HFFc6 (cell line): ENCODE measurements at regions not wholly inside any gene's neighbourhood (a gene's known extent, or its start where the extent isn't known, plus 50 kb on each side); places are given as distances from the start of the nearest gene placed in this dataset.

Experiments
- DNase-seq: peaks from one replicate; pipeline ENCODE4 v3.0.0-alpha.2; 2018
- H3K27ac Mint-ChIP-seq: 2 replicates; pipeline ENCODE4 v1.8.0; 2020; ENCODE audit warnings: mild to moderate bottlenecking, mixed read lengths
- H3K27me3 Mint-ChIP-seq: 2 replicates; pipeline ENCODE4 v1.8.0; 2021; ENCODE audit warnings: mild to moderate bottlenecking, moderate library complexity, mixed read lengths; ENCODE audit not compliant: insufficient read depth
- H3K36me3 Mint-ChIP-seq: 2 replicates; pipeline ENCODE4 v1.8.0; 2021; ENCODE audit warnings: low read depth, mixed read lengths
- H3K4me1 Mint-ChIP-seq: 2 replicates; pipeline ENCODE4 v1.8.0; 2020; ENCODE audit warnings: low read depth, mixed read lengths
- H3K4me3 Mint-ChIP-seq: 2 replicates; pipeline ENCODE4 v1.8.0; 2020; ENCODE audit warnings: mild to moderate bottlenecking, moderate library complexity, mixed read lengths
- H3K9me3 Mint-ChIP-seq: 2 replicates; pipeline ENCODE4 v1.8.0; 2020; ENCODE audit warnings: mild to moderate bottlenecking, mixed read lengths
- TF ChIP-seq, protein P1 (sequence below): fragments of 200-600 bp; sonication (generic); IDR thresholded peaks from 2 replicates; pipeline ENCODE4 v1.5.0; 2021; ENCODE audit warnings: antibody characterized with exemption, mild to moderate bottlenecking

DNA sequence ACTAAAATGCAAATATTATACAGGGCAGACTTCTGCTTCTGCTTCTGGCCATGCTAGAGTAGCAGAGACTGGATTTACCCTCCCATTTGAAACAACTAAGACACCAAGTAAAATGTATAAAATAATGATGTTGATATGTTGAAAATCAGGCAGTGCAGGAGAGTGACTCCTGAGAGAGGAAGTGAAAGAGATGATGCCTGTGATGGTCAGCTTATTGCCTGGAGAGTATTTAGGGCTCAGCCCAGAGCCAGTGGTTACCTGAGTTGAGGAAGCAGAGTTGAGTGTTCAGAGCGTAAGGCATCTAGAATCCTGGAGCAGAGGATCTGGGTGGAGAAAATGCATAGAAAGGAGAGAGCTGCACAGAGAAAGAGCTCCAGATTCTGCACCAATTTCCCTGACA lies 131.8 kb upstream of the C14orf180 start:
- no peaks in the 10 kb centered on the region; the same call in 1 of the 2 replicates for H3K27me3 Mint-ChIP-seq

DNA sequence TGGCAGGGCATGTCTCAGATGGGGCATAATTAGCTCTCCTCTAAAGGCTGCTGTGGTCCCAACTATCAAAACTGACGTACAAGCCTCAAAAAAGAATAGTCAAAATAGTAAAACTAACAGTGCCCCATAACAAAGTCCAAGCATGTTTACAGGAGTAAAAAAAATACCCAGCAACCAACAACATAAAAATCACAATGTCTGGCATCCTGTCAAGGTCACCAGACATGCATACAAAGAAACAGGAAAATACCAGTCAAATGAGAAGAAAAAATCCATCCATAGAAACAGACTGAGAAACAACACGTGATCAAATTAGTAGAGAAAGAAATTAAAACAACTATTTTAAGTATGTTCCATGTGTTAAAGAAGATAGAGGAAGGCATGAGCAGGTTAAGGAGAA lies 131.2 kb upstream of the C14orf180 start:
- H3K4me1 Mint-ChIP-seq: no peaks in the 10 kb centered on the region
- peaks cover 82% of the 10 kb centered on the region for H3K9me3 Mint-ChIP-seq
- no peak overlapping the region for H3K27ac Mint-ChIP-seq
- H3K4me3 Mint-ChIP-seq: no peak overlapping the region
- peaks cover 11% of the 10 kb centered on the region; the same call in 1 of the 2 replicates for H3K36me3 Mint-ChIP-seq
- no peak for DNase-seq
- no peaks in the 10 kb centered on the region; the same call in 1 of the 2 replicates for H3K27me3 Mint-ChIP-seq
- TF ChIP-seq, protein P1, sequence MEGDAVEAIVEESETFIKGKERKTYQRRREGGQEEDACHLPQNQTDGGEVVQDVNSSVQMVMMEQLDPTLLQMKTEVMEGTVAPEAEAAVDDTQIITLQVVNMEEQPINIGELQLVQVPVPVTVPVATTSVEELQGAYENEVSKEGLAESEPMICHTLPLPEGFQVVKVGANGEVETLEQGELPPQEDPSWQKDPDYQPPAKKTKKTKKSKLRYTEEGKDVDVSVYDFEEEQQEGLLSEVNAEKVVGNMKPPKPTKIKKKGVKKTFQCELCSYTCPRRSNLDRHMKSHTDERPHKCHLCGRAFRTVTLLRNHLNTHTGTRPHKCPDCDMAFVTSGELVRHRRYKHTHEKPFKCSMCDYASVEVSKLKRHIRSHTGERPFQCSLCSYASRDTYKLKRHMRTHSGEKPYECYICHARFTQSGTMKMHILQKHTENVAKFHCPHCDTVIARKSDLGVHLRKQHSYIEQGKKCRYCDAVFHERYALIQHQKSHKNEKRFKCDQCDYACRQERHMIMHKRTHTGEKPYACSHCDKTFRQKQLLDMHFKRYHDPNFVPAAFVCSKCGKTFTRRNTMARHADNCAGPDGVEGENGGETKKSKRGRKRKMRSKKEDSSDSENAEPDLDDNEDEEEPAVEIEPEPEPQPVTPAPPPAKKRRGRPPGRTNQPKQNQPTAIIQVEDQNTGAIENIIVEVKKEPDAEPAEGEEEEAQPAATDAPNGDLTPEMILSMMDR: no peak

More for the DNA sequence above, 131.8 kb upstream of the C14orf180 start:
- no peaks in the 10 kb centered on the region for H3K4me1 Mint-ChIP-seq
- H3K36me3 Mint-ChIP-seq: peaks cover 11% of the 10 kb centered on the region; the same call in 1 of the 2 replicates
- peaks cover 78% of the 10 kb centered on the region for H3K9me3 Mint-ChIP-seq
- no peak overlapping the region for H3K4me3 Mint-ChIP-seq
- TF ChIP-seq, protein P1: no peak
- no peak overlapping the region for H3K27ac Mint-ChIP-seq
- DNase-seq: no peak

DNA sequence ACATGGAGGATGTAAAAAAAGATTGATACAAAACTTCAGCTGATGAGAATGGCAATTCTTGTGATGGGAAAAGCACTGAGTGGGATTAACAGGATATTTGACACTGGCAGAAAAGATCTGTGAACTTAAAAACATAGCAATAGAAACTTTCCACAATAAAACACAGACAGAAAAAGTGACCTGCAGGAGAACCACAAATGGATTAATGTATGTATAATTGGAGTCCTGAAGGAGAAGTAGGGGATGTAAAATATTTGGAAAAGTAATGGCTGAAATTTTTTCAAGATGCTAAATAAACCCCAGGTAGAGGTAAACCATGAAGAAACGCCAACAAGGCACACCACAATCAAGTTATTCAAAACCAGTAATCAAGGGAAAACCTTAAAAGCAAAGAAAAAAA lies 130.8 kb upstream of the C14orf180 start:
- no peaks in the 10 kb centered on the region for H3K4me1 Mint-ChIP-seq
- peaks cover 11% of the 10 kb centered on the region; the same call in 1 of the 2 replicates for H3K36me3 Mint-ChIP-seq
- H3K27ac Mint-ChIP-seq: no peak overlapping the region
- no peak overlapping the region for H3K4me3 Mint-ChIP-seq
- no peak for DNase-seq
- TF ChIP-seq, protein P1: no peak
- peaks cover 82% of the 10 kb centered on the region for H3K9me3 Mint-ChIP-seq
- no peaks in the 10 kb centered on the region; the same call in 1 of the 2 replicates for H3K27me3 Mint-ChIP-seq

DNA sequence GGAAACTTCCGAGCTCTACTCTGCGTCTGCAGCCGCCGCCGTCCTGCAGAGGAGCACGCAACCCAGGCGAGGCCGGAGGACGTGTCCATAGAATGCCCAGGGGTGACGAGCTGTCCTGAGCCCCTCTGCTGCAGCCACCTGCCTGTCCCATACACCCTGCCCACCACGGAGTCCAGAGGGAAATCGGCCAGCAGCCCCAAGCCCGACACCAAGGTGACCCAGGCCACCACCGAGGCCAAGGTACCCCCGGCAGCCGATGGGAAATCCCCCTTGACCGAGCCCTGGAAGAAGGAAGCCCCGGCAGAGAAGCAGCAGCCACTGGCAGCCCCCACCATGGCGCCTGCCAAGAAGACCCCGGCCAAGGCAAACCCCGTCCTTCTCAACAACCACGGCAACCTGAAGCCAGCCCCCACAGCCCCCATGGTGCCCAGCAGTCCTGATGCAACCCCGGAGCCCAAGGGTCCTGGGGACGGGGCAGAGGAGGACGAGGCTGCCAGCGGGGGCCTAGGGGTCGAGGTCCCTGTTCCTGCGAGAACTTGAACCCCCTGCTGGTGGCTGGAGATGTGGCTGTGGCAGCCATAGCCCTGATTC lies 128.7 kb upstream of the C14orf180 start:
- Mint-ChIP-seq H3K4me1 (no peaks in the 10 kb centered on the region), H3K4me3 (no peak overlapping the region), H3K36me3 (peaks cover 6% of the 10 kb centered on the region; the same call in 1 of the 2 replicates), H3K27me3 (no peaks in the 10 kb centered on the region; the same call in 1 of the 2 replicates), H3K9me3 (peaks cover 62% of the 10 kb centered on the region), H3K27ac (no peak overlapping the region)
- TF ChIP-seq, protein P1: no peak
- no peak for DNase-seq

DNA sequence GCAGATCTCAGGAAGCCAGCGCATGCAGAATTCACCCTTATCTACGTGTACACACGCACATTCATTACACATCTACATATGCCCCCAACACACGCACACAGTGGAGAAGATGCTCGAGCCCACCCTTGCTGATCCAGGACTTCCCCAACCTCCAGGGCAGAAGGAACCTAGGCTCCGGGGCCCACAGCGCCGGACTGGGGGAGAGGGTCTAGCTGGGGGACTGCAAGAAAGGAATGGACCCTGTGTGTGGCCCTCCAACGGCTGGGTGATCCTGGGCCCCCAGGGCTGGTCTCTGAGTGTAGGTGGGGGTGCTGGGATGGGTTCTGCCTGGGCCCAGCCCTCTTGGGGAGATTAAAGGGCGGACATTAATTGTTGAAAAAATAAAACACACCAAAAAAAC lies 128.1 kb upstream of the C14orf180 start:
- no peak overlapping the region for H3K4me3 Mint-ChIP-seq
- no peaks in the 10 kb centered on the region; the same call in 1 of the 2 replicates for H3K27me3 Mint-ChIP-seq
- H3K9me3 Mint-ChIP-seq: peaks cover 56% of the 10 kb centered on the region
- no peaks in the 10 kb centered on the region for H3K4me1 Mint-ChIP-seq
- H3K27ac Mint-ChIP-seq: no peak overlapping the region
- no peak for DNase-seq
- H3K36me3 Mint-ChIP-seq: peaks cover 6% of the 10 kb centered on the region; the same call in 1 of the 2 replicates
- TF ChIP-seq, protein P1: no peak
